ENCODE measurements at regions not wholly inside any gene's neighbourhood (a gene's known extent, or its start where the extent isn't known, plus 50 kb on each side); places are given as distances from the start of the nearest gene placed in this dataset.

DNA sequence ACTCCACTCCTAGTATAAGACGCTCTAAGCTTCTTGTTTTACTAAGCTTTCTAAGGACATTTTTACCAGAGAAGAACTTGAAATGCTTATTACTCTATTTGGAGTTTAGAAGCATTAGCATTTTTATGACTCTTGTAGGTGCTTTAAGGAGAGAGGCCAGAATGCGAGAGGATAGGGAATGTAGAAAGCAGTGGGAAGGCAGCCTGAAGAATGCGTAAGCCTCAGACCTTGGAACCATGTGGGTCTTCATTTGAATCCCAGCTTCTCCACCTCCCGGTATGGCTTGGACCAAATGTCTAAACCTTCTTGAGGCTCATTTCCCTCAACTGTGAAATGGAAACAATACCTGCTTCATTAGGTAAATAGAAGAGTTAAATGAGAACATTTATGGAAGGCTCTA, 60.0 kb upstream of the AMOTL1 start:
- H3K4me3 ChIP-seq (ENCODE audit: control extremely low read depth in 1 of 5, extremely low read depth in 1 of 5, insufficient read depth in 1 of 5, low read depth in 2 of 5, low read length in 4 of 5): no peak overlapping the region
- H3K9me3 ChIP-seq (ENCODE audit: control extremely low read depth in 1 of 3, control insufficient read depth in 2 of 3, insufficient read depth in 1 of 3, low read length in 2 of 3): no peaks in the 10 kb centered on the region
- H3K79me2 ChIP-seq (ENCODE audit: control insufficient read depth, insufficient read depth, low read length): no peaks in the 10 kb centered on the region
- no peak overlapping the region for H3K27ac ChIP-seq (ENCODE audit: low read length in 2 of 2)
- DNase-seq (no peak), ATAC-seq (ENCODE audit: low read depth) (no peak)
- H3K4me1 ChIP-seq (ENCODE audit: control insufficient read depth in 2 of 2, insufficient read depth in 2 of 2, low read length in 2 of 2): no peaks in the 10 kb centered on the region
- CTCF ChIA-PET: no interaction called here
- Mint-ChIP-seq H3K4me1 (no peaks in the 10 kb centered on the region), H3K9me3 (ENCODE audit: insufficient read depth) (no peaks in the 10 kb centered on the region), H3K4me3 (no peak overlapping the region), H3K27me3 (no peaks in the 10 kb centered on the region), H3K27ac (no peak overlapping the region)
- no peak for TF ChIP-seq EZH2 (IDR thresholded peaks at IDR 0.05; ENCODE audit: borderline replicate concordance, insufficient read depth, low read depth, low read length, poor library complexity, severe bottlenecking)
- TF ChIP-seq, protein P1, sequence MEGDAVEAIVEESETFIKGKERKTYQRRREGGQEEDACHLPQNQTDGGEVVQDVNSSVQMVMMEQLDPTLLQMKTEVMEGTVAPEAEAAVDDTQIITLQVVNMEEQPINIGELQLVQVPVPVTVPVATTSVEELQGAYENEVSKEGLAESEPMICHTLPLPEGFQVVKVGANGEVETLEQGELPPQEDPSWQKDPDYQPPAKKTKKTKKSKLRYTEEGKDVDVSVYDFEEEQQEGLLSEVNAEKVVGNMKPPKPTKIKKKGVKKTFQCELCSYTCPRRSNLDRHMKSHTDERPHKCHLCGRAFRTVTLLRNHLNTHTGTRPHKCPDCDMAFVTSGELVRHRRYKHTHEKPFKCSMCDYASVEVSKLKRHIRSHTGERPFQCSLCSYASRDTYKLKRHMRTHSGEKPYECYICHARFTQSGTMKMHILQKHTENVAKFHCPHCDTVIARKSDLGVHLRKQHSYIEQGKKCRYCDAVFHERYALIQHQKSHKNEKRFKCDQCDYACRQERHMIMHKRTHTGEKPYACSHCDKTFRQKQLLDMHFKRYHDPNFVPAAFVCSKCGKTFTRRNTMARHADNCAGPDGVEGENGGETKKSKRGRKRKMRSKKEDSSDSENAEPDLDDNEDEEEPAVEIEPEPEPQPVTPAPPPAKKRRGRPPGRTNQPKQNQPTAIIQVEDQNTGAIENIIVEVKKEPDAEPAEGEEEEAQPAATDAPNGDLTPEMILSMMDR (IDR thresholded peaks at IDR 0.05): no peak
- H3K4me2 ChIP-seq (replicated peaks; ENCODE audit: low read depth, low read length, poor library complexity, severe bottlenecking): no peak overlapping the region
- H4K20me1 ChIP-seq (ENCODE audit: control insufficient read depth, insufficient read depth, low read length, poor library complexity, severe bottlenecking): no peaks in the 10 kb centered on the region
- POLR2A ChIA-PET: no interaction called here
- no peak overlapping the region for H2AFZ ChIP-seq (ENCODE audit: insufficient read depth, low read depth, low read length, poor library complexity, severe bottlenecking)
- no peak overlapping the region for H3K9ac ChIP-seq (ENCODE audit: low read length)
- no peaks in the 10 kb centered on the region for H3K27me3 ChIP-seq (replicated peaks in 1 of 4; ENCODE audit: control extremely low read depth in 1 of 4, control insufficient read depth in 3 of 4, insufficient read depth in 4 of 4, low read length in 3 of 4)
- intact Hi-C loops (cut with micrococcal nuclease): no loop called here
- no peaks in the 10 kb centered on the region for H3K36me3 ChIP-seq (replicated peaks in 1 of 2; ENCODE audit: control extremely low read depth in 1 of 2, control insufficient read depth in 1 of 2, extremely low read depth in 1 of 2, insufficient read depth in 2 of 2, low read length in 1 of 2)
- WGBS (ENCODE audit: insufficient coverage): 86% methylated on average over 1 of the region's 4 CpGs

DNA sequence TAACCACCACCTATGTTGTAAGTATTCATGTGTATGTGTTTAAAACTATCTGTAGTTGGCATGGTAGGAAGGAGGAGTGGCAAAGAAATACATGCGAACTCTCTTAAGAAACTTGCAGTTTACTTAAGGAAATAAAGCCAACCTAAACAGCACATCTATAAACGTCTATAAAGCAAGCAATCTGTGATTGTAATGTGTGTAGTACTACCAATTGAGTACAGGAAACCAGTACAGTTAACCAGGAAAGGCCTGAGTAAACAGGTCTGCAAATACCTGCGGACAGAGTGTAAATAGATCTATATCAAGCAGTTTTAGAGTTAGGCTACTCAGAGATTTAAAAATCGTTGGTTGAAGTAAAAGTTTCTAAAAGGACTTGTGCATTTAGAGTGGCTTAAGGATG, 59.5 kb upstream of the AMOTL1 start:
- ATAC-seq (ENCODE audit: low read depth) (no peak), DNase-seq (no peak)
- Histone ChIP-seq H2AFZ (ENCODE audit: insufficient read depth, low read depth, low read length, poor library complexity, severe bottlenecking) (no peak overlapping the region), H3K4me2 (replicated peaks; ENCODE audit: low read depth, low read length, poor library complexity, severe bottlenecking) (no peak overlapping the region), H3K4me3 (ENCODE audit: control extremely low read depth in 1 of 5, extremely low read depth in 1 of 5, insufficient read depth in 1 of 5, low read depth in 2 of 5, low read length in 4 of 5) (no peak overlapping the region), H4K20me1 (ENCODE audit: control insufficient read depth, insufficient read depth, low read length, poor library complexity, severe bottlenecking) (no peaks in the 10 kb centered on the region), H3K36me3 (replicated peaks in 1 of 2; ENCODE audit: control extremely low read depth in 1 of 2, control insufficient read depth in 1 of 2, extremely low read depth in 1 of 2, insufficient read depth in 2 of 2, low read length in 1 of 2) (no peaks in the 10 kb centered on the region), H3K27me3 (replicated peaks in 1 of 4; ENCODE audit: control extremely low read depth in 1 of 4, control insufficient read depth in 3 of 4, insufficient read depth in 4 of 4, low read length in 3 of 4) (peaks cover 0 to under 1% (median 0%) of the 10 kb centered on the region in 4 experiments), H3K9me3 (ENCODE audit: control extremely low read depth in 1 of 3, control insufficient read depth in 2 of 3, insufficient read depth in 1 of 3, low read length in 2 of 3) (no peaks in the 10 kb centered on the region), H3K79me2 (ENCODE audit: control insufficient read depth, insufficient read depth, low read length) (no peaks in the 10 kb centered on the region), H3K4me1 (ENCODE audit: control insufficient read depth in 2 of 2, insufficient read depth in 2 of 2, low read length in 2 of 2) (no peaks in the 10 kb centered on the region), H3K9ac (ENCODE audit: low read length) (no peak overlapping the region), H3K27ac (ENCODE audit: low read length in 2 of 2) (no peak overlapping the region)
- peaks cover under 1% of the 10 kb centered on the region for H3K27me3 Mint-ChIP-seq
- 90% methylated on average over 1 of the region's 4 CpGs for WGBS (ENCODE audit: insufficient coverage)
- TF ChIP-seq, protein P1 (IDR thresholded peaks at IDR 0.05): no peak
- no peak for TF ChIP-seq EZH2 (IDR thresholded peaks at IDR 0.05; ENCODE audit: borderline replicate concordance, insufficient read depth, low read depth, low read length, poor library complexity, severe bottlenecking)
- H3K4me1 Mint-ChIP-seq: no peaks in the 10 kb centered on the region
- H3K4me3 Mint-ChIP-seq: no peak overlapping the region
- intact Hi-C loops (cut with micrococcal nuclease): no loop called here
- ChIA-PET POLR2A (no interaction called here), CTCF (no interaction called here)
- no peaks in the 10 kb centered on the region for H3K9me3 Mint-ChIP-seq (ENCODE audit: insufficient read depth)
- no peak overlapping the region for H3K27ac Mint-ChIP-seq
